ENCODE measurements at regions not wholly inside any gene's neighbourhood (a gene's known extent, or its start where the extent isn't known, plus 50 kb on each side); places are given as distances from the start of the nearest gene placed in this dataset.

DNA sequence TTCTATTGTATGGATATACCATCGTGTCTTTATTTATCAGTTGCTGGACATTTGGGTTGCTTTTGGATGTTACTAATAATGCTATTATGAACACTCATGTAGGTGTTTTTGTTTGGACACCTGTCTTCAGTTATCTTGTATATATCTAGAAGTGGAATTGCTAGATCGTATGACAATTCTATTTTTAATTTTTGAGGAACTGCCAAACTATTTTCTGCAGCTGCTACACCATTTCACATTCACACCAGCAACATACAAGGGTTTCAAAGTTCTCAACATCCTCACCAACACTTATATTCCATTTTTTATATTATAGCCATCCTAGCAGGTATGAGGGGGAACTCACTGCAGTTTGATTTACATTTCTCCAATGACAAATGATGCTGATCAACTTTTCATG lies 324.6 kb downstream of the CAAP1 start:
- DNase-seq (ENCODE audit: low spot score) = no peak

DNA sequence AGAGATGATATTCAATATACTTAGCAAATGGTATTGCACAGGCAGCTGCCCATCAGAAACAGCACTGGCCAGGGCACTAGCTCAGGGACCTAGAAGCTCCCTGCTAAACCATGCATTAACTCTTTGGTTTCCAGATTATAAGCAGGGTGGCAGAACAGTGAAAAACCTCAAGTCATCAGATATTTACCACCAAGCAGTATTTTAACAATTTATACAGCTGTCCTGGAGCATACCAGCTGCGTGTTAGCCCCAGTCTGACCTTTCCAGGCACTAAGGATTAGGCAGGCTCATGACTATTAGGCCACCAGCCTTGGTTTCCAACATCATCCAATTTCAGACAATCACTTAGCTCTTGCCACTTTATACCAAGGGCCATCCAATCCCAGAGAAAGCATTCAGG lies 326.5 kb downstream of the CAAP1 start:
- no peak for DNase-seq (ENCODE audit: low spot score)

DNA sequence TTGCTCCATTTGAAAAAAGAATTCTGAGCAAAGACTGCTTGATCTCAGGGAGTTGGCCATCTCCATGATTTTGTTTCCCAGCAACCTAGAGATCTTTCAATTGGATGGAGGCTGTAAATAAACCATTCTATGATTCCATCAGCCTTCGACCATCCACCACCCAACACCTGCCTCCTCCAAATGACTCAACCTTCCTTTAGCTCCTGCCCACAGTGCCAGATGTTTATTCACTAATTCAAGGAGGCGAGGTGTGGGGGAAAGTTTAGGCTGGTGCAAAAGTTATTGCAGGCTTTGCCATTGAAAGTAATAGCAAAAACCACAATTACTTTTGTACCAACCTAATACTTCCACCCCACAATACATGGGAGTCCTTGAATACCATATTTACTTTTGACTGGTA lies 327.5 kb downstream of the CAAP1 start:
- no peak for DNase-seq (ENCODE audit: low spot score)

DNA sequence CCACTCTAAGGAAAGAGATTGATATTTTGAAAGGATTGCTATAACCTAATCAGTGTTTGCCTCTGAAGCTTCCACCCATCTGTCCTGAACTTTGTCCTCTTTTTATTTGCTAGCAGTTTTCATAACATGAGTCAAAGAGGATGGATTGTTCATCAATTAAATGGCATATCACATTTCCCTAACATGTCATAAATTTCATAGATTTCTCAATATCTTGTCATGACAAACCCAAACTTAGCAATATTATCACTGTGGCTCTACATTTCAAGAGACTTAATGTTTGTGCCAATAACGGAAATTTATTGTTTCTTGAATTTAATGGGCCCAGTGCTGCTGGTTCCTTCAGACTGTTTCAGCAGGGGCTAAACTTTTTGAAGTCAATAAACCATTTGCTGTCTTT lies 330.3 kb downstream of the CAAP1 start:
- DNase-seq (ENCODE audit: low spot score) = no peak

DNA sequence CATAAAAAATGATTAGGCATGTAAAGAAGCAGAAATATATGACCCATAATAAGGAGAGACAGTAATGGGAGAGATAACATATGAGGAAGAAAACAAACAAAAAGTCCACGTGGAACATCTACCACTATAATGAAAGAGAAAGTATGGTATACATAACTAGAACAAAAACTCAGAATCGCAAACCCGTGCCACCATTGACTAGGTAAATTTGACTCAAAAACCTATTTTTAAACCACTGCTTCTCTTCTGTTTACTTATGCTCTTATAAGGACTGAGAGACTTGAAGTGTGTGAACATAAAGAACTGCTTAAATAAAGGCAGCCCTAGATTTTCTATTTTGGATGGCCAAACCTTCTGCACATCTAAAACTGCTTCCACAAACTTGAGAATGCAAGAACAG lies 330.7 kb downstream of the CAAP1 start:
- no peak for DNase-seq (ENCODE audit: low spot score)

DNA sequence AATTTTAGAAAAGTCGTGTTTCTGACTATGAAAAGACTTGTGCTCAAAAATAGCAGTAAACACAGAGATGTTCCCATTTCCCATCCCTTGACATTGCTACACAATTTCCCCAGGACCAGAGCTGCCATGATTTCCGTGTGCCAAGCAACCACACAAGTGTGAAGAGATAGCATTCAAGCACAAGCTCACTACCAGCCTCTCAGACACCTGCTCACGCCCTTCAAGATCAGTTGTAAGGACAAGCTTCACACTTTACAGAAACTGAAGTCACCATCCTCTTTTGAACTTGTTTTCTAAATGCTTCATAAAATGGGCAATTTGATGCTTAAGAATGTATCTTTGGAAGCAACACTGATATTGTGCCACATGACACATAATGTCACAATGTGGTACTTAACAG lies 333.1 kb downstream of the CAAP1 start:
- no peak for DNase-seq (ENCODE audit: low spot score)

DNA sequence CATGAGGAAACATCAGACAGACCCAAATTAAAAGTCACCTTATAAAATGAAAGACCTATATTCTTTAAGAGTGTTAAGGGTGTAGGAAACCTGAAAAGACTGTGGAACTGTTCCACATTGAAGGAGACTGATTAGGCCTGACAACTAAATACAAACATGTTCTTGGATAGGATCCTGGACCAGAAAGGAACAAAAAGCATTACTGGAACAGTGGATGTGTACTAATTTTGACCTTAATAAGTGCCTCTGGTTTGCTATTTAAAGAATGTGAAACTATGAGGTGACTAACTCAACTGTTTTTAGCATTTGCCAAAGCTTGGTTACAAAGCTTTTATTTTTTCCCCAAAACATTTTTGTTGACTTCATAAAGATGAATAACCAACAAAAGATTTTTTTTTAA lies 340.6 kb downstream of the CAAP1 start:
- no peak for DNase-seq (ENCODE audit: low spot score)

DNA sequence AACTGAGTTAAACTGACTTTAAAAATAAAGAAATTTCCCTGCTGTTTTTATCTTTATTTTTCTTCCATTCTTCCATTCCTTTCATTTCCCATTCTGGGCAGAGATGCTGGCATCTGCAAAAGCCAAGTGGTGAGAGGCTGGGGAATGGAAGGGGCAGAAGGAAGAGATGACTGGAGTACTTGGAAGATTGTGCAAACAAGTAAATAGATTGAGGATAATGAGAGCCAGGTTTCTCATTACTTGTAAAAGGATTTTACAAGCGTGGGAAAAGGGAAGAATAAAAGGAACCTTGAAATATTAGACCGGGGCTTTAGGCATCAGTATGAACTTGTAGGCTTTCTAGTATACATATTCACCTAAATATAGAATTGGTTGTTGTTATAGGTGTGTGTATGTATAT lies 341.2 kb downstream of the CAAP1 start:
- no peak for DNase-seq (ENCODE audit: low spot score)

DNA sequence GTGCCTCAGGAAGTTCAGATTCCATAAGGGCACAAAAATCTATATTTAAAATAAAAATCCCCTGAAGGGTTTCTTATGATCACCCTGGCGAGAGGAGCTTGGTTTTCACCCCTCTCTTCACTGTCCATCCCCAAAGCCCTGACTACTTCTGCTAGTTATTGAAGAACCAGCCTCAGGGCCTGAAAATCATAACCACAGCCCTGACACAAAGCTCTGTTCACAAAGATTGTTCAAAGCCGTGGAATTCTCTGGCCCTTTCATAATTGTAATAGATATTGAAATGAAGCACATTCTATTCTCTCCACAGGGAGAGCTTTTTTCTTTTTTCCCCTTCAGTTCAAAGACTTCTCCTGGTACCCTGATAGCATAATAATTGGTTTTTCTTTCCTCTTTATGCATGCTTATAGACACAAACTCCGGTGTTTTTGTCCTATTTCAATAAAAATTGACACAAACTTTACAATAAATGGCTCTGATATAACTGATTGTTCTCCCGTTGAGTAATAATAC lies 343.8 kb downstream of the CAAP1 start:
- no peak for DNase-seq (ENCODE audit: low spot score)

DNA sequence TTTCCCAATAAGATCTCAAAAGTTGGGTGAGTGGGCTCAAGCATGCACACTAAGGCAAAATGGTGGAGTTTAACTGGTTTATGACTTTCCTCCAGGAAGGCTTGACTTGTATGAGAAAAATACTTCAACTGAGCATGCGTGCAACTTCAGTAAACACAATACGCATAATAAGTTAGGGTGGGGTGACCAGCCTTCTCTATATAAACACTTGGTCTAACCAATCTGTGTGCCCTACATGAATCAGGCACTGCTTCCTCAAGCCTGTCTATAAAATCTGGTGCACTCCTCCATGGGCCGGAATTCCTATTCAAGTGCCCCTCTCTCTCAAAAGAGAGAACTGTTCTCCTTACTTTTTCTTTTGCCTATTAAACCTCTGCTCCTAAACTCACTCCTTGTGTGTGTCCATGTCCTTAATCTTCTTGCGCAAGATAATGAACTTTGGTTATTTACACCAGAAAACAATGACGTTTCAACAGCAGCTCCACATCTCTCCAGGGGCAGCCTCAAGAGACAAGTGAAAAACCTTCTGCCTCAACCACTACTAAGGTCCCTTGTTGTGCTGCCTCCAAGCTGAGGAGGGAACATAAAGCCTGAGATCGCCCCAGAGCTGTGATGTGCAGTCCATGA lies 352.6 kb downstream of the CAAP1 start:
- no peak for DNase-seq (ENCODE audit: low spot score)

DNA sequence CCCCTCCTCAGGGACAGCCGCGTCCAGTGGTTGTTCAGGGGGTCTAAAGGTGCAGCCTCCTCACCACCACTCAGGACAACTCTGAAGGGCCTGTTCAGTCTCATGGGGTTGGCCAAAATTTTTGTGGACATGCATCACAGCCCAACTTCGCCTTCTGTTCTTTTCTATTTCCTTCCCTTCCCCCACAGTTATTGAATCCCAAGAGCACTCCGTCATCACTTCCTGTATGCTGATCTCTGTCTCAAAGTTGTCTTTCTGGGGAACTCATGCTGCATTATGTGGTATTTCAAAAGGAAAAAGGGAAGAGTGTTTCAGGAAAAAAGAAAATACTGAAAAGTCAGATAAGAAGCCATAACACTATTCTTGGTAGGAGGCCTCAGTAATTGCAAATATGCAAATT lies 355.4 kb downstream of the CAAP1 start:
- DNase-seq (ENCODE audit: low spot score) = no peak

DNA sequence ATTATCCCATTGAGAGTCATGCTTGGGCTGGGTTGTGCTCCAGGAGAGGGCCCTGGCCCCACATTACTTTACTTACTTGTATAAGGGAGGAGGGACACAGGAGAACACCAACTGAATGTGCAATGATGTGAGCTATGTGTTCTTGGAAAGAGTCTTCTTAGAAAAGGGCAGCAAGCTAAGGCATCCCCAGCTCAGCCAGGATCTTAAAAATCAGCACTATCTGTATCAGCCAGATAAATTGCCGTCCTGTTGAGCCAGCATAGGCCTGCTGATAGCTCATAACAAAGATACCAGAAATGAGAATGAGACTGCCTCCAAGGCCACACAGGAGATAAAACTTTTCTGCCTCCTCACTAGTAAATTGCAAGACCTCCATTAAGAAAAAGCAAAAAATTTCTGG lies 357.5 kb downstream of the CAAP1 start:
- no peak for DNase-seq (ENCODE audit: low spot score)

DNA sequence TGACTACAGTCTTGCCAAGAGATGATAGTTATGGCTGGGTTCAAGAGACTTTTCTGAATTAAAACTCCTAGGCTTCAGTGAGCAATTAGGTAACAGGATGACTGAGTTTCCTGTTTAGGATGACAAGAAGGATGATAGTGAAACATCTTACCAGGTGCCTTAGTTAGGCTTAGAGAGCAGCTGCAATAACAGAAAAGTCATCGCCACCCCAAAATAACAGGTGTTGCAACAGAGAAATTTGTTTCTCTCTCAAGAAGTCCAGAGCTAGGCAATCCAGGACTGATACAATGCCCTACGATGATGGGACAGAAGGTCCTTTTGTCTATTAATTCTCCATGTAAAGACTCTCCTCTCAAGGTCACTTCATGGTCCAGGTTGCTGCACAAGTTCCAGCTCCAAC lies 361.8 kb downstream of the CAAP1 start:
- DNase-seq (ENCODE audit: low spot score) = no peak

DNA sequence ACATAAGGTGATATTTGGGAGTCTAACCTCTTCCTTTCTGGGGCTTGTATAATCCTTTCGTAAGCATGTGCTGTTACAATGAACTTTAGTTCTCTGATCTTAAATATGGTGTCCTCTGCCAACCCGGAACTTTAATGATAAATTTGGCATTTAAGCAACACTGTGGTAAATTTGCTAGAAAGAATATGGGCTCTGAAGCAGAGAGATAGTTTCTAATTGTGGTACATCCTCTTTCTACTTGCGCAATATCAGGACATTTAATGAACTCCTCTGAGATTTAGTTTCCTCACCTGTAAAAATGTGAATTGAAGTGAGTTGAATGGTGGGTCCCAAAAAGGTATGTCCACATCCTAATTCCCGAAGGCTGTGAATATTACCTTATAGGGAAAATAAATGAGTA lies 364.7 kb downstream of the CAAP1 start:
- DNase-seq (ENCODE audit: low spot score) = no peak

DNA sequence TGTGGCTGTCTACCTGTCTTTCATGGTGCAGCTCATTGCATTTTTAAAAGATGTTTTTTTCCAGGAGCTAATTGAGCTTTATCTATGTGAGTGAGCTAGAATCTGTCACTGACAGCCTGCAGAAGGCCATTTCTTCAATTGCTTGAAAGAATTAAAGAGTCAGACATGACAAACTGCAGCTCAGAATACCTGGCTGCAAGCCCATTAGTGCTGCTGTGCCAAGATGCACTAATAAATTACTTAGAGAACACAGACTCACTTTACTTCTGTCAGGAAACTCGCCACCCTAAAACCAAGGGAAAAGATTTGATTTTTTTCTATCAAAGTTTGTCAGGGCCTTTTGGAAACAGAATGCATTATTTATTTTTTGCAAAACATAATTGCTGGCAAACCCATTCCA lies 368.3 kb downstream of the CAAP1 start:
- DNase-seq (ENCODE audit: low spot score) = no peak

DNA sequence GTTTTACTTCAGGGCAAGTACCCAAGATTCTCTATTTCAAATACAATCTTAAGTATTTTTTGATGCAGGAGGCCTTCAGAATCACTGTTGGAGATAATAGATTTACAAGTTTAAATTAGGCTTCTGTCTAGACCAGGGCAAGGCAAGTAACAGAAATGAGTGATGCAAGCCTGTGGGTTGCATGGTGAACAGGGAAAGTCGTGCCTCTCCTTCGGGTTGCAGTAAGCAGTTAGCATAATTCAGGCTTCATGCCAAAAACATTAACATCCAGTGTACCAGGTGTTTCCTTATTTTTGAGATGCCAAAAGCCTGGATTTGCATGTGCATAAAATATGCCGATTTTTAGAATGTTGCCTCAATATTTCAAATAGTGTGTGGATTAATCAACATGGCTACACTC lies 369.0 kb downstream of the CAAP1 start:
- no peak for DNase-seq (ENCODE audit: low spot score)

DNA sequence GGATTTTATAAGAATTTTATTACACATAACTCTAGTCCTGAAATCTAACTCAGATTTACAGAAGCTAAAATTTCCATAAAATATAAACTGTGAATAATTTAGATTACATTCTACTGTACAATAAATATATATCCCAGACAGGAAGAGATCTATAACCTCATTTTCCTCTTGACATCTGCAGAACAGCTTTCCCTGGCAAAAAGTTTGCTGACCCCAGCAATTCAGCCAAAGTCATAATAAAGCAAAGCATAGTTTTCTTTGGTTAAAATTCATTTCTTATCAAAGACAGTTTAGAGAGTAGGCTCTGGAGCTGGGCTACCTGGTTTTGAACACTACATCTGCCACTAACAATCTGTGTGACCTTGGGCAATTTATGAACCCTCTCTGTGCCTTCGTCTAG lies 372.5 kb downstream of the CAAP1 start:
- no peak for DNase-seq (ENCODE audit: low spot score)

DNA sequence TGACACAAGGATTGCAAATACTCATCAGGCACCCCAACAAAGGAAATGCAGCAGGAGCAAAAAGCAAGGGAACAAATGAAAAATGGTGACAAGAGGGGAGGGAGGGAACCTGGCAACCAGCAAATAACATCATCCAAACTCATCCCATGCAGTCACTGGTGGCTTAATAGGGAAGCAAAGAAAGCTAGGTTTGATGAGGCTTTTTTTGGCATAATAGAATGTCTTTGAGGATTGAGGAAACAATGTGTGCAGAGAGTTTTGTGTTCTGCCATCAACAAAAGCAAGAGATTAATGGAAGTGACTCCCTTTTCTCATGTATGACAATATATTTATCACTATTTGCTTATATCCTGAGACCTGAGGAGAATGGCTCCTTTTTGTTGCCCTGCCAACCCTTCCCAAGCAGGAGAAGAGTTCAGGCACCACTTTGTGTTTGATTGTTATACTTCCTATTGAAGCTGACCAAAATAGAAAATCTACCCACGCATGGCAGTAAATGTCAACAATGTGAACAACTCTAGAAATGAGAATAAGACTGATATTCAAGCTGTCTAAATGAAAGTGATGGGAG lies 375.7 kb downstream of the CAAP1 start:
- DNase-seq (ENCODE audit: low spot score) = no peak

DNA sequence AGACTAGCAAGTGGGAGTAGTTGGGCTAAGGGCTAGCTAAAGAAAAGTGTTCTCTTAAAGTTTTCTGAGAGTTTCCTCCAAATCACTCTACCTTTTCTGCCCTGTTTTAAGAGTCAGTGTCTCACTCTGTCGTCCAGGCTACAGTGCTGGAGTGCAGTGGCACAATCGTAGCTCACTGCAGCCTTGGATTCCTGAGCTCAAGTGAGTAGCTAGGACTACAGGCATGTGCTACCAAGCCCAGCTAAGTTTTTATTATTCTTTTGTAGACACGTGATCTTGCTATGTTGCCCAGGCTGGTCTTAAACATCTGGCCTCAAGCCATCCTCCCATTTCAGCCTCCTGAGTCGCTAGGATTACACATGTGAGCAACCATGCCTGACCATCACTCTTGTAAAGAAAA lies 378.9 kb downstream of the CAAP1 start:
- DNase-seq (ENCODE audit: low spot score) = no peak

DNA sequence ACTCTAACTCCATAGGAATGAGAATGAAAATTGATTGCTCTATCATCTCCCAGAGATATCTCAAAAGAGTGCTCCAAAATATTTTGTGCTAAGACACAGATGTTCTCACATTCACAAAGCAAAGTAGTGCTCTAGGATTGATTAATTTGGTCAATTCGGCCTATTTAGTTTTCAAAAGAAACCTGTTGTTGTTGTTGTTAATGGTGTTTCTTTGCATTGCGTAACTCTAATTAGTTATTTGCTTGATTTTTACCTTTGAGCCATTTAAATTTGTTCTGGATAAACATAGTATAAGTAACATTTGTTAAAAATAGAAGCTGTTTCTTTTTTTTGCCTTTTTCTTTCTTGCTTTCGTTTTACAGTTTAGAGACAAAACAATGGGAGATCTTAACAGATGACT lies 382.5 kb downstream of the CAAP1 start:
- no peak for DNase-seq (ENCODE audit: low spot score)

DNA sequence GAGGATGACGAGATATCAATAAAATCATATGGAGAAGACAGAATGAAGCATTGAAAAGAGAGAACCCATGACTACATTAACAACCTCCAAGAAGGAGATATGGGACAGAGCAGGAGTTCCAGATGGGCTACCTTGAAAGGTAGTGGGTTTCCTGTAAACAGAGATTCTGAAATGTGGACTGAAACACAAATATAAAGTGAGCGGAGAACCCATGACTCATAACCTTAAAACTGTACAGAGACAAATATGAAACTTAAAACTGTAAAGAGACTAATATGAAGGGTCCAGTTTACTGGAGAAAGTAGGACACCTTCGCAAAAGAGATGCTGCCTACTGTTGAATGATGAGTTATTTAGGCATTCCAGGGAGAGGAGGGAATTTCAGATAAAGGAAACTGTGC lies 383.7 kb downstream of the CAAP1 start:
- DNase-seq (ENCODE audit: low spot score) = no peak

DNA sequence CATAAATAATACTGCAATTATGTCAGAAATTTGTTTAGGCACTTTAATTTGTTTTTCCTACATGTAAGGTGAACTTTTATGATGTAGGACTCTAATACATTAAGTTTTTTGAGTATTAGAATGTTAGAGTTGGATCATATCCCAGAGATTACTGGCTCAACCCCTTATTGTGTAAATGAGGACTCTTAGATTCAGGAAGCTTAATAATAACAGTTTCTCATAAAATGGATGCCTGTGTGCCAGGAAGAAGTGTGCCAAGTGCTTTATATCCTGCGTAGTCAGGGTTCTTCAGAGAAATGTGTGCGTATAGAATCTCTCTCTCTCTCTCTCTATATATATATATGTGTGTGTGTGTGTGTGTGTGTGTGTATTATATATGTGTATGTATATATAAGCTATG lies 388.5 kb downstream of the CAAP1 start:
- no peak for DNase-seq (ENCODE audit: low spot score)

DNA sequence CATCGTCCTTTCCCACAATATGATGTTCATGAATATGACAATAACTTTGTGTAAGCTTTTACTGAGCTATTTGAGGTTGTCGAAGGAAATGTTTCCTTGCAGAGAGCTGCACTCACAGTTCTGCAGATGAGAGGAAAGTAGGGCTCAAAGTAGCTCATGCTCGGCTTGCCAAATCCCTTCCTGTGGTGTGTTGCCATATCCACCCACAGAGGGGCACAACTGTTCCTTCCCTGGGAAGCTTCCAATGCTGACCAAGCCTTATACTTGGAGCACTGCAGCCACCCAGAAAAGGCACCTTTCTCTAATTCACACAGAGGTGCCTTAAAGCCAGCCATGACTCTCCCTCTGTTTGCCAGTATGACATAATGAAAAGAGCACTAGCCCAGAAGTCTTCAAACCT lies 390.3 kb downstream of the CAAP1 start:
- no peak for DNase-seq (ENCODE audit: low spot score)

DNA sequence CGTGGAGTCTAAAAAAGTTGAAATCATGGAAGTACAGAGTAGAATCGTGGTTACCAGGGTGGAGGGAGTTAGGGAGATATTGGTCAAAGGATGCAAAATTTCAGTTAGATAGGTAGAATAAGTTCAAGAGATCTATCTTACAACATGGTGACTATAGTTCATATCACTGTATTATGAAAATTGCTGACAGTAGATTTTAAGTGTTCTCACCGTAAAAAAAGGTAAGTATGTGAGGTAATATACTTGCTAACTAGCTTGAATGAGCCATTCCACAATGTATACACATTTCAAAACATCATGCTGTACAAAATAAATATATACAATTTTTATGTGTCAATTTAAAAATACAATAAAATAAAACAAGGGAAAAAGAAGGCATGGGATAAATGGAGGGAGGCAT lies 392.1 kb downstream of the CAAP1 start:
- no peak for DNase-seq (ENCODE audit: low spot score)
